ENCODE measurements at regions not wholly inside any gene's neighbourhood (a gene's known extent, or its start where the extent isn't known, plus 50 kb on each side); places are given as distances from the start of the nearest gene placed in this dataset.

GRCh38 chr3:79845546-79845945, 77.7 kb upstream of the ROBO1 start:
- TF ChIP-seq EP300 (IDR thresholded peaks at IDR 0.05) (no peak), CTCF (IDR thresholded peaks at IDR 0.05) (no peak), POLR2A (IDR thresholded peaks at IDR 0.05) (no peak)

All from suprapubic skin (tissue), 3 donors.